Breast epithelium (tissue), 3 donors: ENCODE measurements at regions not wholly inside any gene's neighbourhood (a gene's known extent, or its start where the extent isn't known, plus 50 kb on each side); places are given as distances from the start of the nearest gene placed in this dataset.

Source experiments
- CTCF ChIP-seq, 3 donors: fragments of 450-650 bp; IDR thresholded peaks; one replicate each; pipeline ENCODE4 v1.5.1; 2016 to 2017; ENCODE audit warnings: antibody characterized with exemption in 3 of 3, mild to moderate bottlenecking in 3 of 3, moderate library complexity in 3 of 3
- POLR2A ChIP-seq: fragments of 450-650 bp; IDR thresholded peaks from one replicate; pipeline ENCODE4 v1.6.1; 2016; ENCODE audit warnings: antibody characterized with exemption, mild to moderate bottlenecking, moderate library complexity
- POLR2AphosphoS5 ChIP-seq, 3 donors: sonication (generic); formaldehyde crosslinking; IDR thresholded peaks; one replicate each; pipeline ENCODE4 v1.6.1; 2017; ENCODE audit warnings: antibody characterized with exemption in 3 of 3

- TF ChIP-seq POLR2AphosphoS5 (IDR thresholded peaks at IDR 0.05): no peak
- no peak for TF ChIP-seq CTCF (IDR thresholded peaks at IDR 0.05)
- TF ChIP-seq POLR2A: no peak
Measured at GRCh38 chr4:136962868-136963267, 569.4 kb downstream of the PCDH18 start.
